GM23338 (cell line): ENCODE measurements at regions not wholly inside any gene's neighbourhood (a gene's known extent, or its start where the extent isn't known, plus 50 kb on each side); places are given as distances from the start of the nearest gene placed in this dataset.
A peak's percentile ranks its signal among the peaks of the same experiment; 100 is the strongest.

Experiments used
- ATAC-seq: fragments of 200-7000 bp; cut with Tn5 transposase; 3 replicates; pipeline ENCODE4 v1.9.1; 2020
- DNase-seq: peaks from one replicate; pipeline ENCODE4 v3.0.0-alpha.2; 2015; ENCODE audit warnings: low spot score
- H2AFZ ChIP-seq: fragments of 200-600 bp; sonication (generic); 2 replicates; pipeline ENCODE4 v1.8.0; 2016; ENCODE audit warnings: antibody characterized with exemption, mild to moderate bottlenecking, moderate library complexity
- H3F3A ChIP-seq: fragments of 200-600 bp; sonication (generic); replicated peaks from 2 replicates; pipeline ENCODE4 v1.8.0; 2017; ENCODE audit warnings: antibody characterized with exemption, mixed run types, low read depth
- H3K27ac ChIP-seq: fragments of 200-600 bp; sonication (generic); 2 replicates; pipeline ENCODE4 v1.6.1; 2016; ENCODE audit warnings: low read depth
- H3K27me3 ChIP-seq: fragments of 200-600 bp; sonication (generic); 2 replicates; pipeline ENCODE4 v1.8.0; 2016; ENCODE audit warnings: mild to moderate bottlenecking, mixed run types, moderate library complexity; ENCODE audit not compliant: insufficient read depth
- H3K36me3 ChIP-seq: fragments of 200-600 bp; sonication (generic); 2 replicates; pipeline ENCODE4 v1.8.0; 2016; ENCODE audit warnings: mild to moderate bottlenecking; ENCODE audit not compliant: insufficient read depth
- H3K4me1 ChIP-seq: fragments of 200-600 bp; sonication (generic); 2 replicates; pipeline ENCODE4 v1.8.0; 2016; ENCODE audit warnings: mild to moderate bottlenecking, moderate library complexity; ENCODE audit not compliant: insufficient read depth
- H3K4me2 ChIP-seq: fragments of 200-600 bp; sonication (generic); 2 replicates; pipeline ENCODE4 v1.7.1; 2017; ENCODE audit warnings: mixed run types
- H3K4me3 ChIP-seq: fragments of 200-600 bp; sonication (generic); 2 replicates; pipeline ENCODE4 v1.6.1; 2016; ENCODE audit warnings: mixed run types
- H3K79me2 ChIP-seq: fragments of 200-600 bp; sonication (generic); replicated peaks from 2 replicates; pipeline ENCODE4 v1.8.0; 2017; ENCODE audit warnings: mild to moderate bottlenecking; ENCODE audit not compliant: insufficient read depth
- H3K9me2 ChIP-seq: fragments of 200-600 bp; sonication (generic); 2 replicates; pipeline ENCODE4 v1.8.0; 2017; ENCODE audit not compliant: insufficient read depth
- H4K20me1 ChIP-seq: fragments of 200-600 bp; sonication (generic); replicated peaks from 2 replicates; pipeline ENCODE4 v1.8.0; 2017; ENCODE audit warnings: mild to moderate bottlenecking; ENCODE audit not compliant: insufficient read depth
- H3K27ac Mint-ChIP-seq: 2 replicates; pipeline ENCODE4 v1.8.0; 2020; ENCODE audit warnings: inconsistent platforms, mild to moderate bottlenecking, moderate library complexity, mixed read lengths
- H3K27me3 Mint-ChIP-seq: 3 replicates; pipeline ENCODE4 v1.8.0; 2022; ENCODE audit warnings: low read depth, mild to moderate bottlenecking, moderate library complexity, mixed read lengths, inconsistent platforms; ENCODE audit not compliant: insufficient read depth, poor library complexity
- H3K36me3 Mint-ChIP-seq: 3 replicates; pipeline ENCODE4 v1.8.0; 2021; ENCODE audit warnings: low read depth, mild to moderate bottlenecking, inconsistent platforms, moderate library complexity, mixed read lengths
- H3K4me1 Mint-ChIP-seq: 3 replicates; pipeline ENCODE4 v1.8.0; 2020; ENCODE audit warnings: mild to moderate bottlenecking, inconsistent platforms, mixed read lengths
- H3K4me3 Mint-ChIP-seq: 3 replicates; pipeline ENCODE4 v1.8.0; 2021; ENCODE audit warnings: moderate library complexity, mild to moderate bottlenecking, inconsistent platforms, mixed read lengths
- H3K9me3 Mint-ChIP-seq: 3 replicates; pipeline ENCODE4 v1.8.0; 2020; ENCODE audit warnings: moderate library complexity, mild to moderate bottlenecking, inconsistent platforms, mixed read lengths
- CREB1 ChIP-seq: fragments of 250-450 bp; sonication (Bioruptor Pico); IDR thresholded peaks from 2 replicates; pipeline ENCODE4 v1.5.0; 2020; ENCODE audit warnings: low read depth, mild to moderate bottlenecking, moderate library complexity
- EZH2 ChIP-seq: fragments of 200-600 bp; sonication (generic); IDR thresholded peaks from one replicate; pipeline ENCODE4 v1.8.0; 2017; ENCODE audit warnings: antibody characterized with exemption, mild to moderate bottlenecking, low read depth; ENCODE audit not compliant: unreplicated experiment
- EZH2phosphoT487 ChIP-seq: fragments of 200-600 bp; sonication (generic); IDR thresholded peaks from one replicate; pipeline ENCODE4 v1.8.1; 2018; ENCODE audit warnings: antibody characterized with exemption; ENCODE audit not compliant: unreplicated experiment
- JUNB ChIP-seq: IDR thresholded peaks from one replicate; pipeline ENCODE4 v1.6.1; 2016; ENCODE audit warnings: antibody characterized with exemption; ENCODE audit not compliant: unreplicated experiment
- NANOG ChIP-seq: IDR thresholded peaks from 2 replicates; pipeline ENCODE4 v1.6.1; 2016; ENCODE audit warnings: antibody characterized with exemption, borderline replicate concordance
- POLR2AphosphoS5 ChIP-seq: IDR thresholded peaks from 2 replicates; pipeline ENCODE4 v1.6.1; 2016; ENCODE audit warnings: antibody characterized with exemption, low read depth
- STAT1 ChIP-seq: IDR thresholded peaks from one replicate; pipeline ENCODE4 v1.6.1; 2016; ENCODE audit warnings: antibody characterized with exemption; ENCODE audit not compliant: unreplicated experiment
- ZNF114 ChIP-seq: fragments of 250-450 bp; sonication (Bioruptor Pico); IDR thresholded peaks from 2 replicates; pipeline ENCODE4 v1.5.0; 2020; ENCODE audit warnings: mild to moderate bottlenecking, moderate library complexity
- ZNF331 ChIP-seq: fragments of 250-450 bp; sonication (Bioruptor Pico); IDR thresholded peaks from 2 replicates; pipeline ENCODE4 v1.5.0; 2020; ENCODE audit warnings: low read depth, mild to moderate bottlenecking, moderate library complexity
- TF ChIP-seq, protein P1 (sequence below): fragments of 250-450 bp; sonication (Bioruptor Pico); IDR thresholded peaks from 2 replicates; pipeline ENCODE4 v1.5.0; 2020; ENCODE audit warnings: mild to moderate bottlenecking, moderate library complexity
- TF ChIP-seq, protein P2 (sequence below), 2 experiments: fragments of 200-600 bp in 1 of 2; sonication (generic) in 1 of 2; conservative IDR thresholded peaks; 2 replicates each; pipeline versions ENCODE4 v1.5.1 to v1.6.1; 2016 to 2017; ENCODE audit warnings: antibody characterized with exemption in 2 of 2, low read depth in 2 of 2, mild to moderate bottlenecking in 2 of 2, moderate library complexity in 1 of 2
- TF ChIP-seq, protein P3 (sequence below): IDR thresholded peaks from one replicate; pipeline ENCODE4 v1.6.1; 2018; ENCODE audit warnings: antibody characterized with exemption; ENCODE audit not compliant: unreplicated experiment
- TF ChIP-seq, protein P4 (sequence below): IDR thresholded peaks from 2 replicates; pipeline ENCODE4 v1.6.1; 2016; ENCODE audit warnings: antibody characterized with exemption

DNA sequence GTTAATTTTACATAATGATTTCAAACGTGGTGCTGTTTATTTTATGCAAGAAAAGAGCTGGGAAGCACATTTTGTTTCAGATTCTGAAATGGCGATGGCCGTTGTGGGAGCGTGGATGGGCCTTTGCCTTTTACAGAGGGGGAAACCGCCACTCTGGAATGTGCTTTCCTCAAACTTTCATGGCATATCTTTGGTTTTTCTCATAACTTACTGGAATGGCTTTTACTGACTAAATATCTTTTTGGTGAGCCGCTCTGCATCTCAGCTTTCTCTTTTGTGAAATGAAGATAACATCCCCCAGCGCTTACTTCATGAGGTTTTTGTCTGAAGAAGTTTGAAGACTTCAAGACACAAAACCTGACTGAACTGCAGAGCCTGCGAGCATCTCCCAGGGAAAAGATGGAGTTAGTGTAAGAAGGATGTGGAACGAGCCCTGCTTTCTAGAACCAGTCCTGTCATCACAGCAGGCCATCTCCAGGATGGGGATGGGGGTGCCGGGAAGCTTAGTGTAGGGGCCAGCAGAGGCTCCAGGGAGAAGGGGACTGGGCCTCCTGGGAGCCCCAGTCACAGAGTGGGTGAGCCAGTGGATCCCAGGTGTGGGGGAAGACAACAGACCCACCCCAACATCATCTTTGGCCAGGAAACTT lies 61.8 kb upstream of the TIAM2 start:
- Mint-ChIP-seq H3K4me1 (peaks cover 22% of the 10 kb centered on the region), H3K9me3 (no peaks in the 10 kb centered on the region), H3K4me3 (no peak overlapping the region), H3K36me3 (no peaks in the 10 kb centered on the region), H3K27ac (no peak overlapping the region), H3K27me3 (no peaks in the 10 kb centered on the region)
- H3F3A ChIP-seq: no peaks in the 10 kb centered on the region
- DNase-seq: no peak
- no peaks in the 10 kb centered on the region for H3K36me3 ChIP-seq
- no peak for TF ChIP-seq JUNB
- TF ChIP-seq, protein P1, sequence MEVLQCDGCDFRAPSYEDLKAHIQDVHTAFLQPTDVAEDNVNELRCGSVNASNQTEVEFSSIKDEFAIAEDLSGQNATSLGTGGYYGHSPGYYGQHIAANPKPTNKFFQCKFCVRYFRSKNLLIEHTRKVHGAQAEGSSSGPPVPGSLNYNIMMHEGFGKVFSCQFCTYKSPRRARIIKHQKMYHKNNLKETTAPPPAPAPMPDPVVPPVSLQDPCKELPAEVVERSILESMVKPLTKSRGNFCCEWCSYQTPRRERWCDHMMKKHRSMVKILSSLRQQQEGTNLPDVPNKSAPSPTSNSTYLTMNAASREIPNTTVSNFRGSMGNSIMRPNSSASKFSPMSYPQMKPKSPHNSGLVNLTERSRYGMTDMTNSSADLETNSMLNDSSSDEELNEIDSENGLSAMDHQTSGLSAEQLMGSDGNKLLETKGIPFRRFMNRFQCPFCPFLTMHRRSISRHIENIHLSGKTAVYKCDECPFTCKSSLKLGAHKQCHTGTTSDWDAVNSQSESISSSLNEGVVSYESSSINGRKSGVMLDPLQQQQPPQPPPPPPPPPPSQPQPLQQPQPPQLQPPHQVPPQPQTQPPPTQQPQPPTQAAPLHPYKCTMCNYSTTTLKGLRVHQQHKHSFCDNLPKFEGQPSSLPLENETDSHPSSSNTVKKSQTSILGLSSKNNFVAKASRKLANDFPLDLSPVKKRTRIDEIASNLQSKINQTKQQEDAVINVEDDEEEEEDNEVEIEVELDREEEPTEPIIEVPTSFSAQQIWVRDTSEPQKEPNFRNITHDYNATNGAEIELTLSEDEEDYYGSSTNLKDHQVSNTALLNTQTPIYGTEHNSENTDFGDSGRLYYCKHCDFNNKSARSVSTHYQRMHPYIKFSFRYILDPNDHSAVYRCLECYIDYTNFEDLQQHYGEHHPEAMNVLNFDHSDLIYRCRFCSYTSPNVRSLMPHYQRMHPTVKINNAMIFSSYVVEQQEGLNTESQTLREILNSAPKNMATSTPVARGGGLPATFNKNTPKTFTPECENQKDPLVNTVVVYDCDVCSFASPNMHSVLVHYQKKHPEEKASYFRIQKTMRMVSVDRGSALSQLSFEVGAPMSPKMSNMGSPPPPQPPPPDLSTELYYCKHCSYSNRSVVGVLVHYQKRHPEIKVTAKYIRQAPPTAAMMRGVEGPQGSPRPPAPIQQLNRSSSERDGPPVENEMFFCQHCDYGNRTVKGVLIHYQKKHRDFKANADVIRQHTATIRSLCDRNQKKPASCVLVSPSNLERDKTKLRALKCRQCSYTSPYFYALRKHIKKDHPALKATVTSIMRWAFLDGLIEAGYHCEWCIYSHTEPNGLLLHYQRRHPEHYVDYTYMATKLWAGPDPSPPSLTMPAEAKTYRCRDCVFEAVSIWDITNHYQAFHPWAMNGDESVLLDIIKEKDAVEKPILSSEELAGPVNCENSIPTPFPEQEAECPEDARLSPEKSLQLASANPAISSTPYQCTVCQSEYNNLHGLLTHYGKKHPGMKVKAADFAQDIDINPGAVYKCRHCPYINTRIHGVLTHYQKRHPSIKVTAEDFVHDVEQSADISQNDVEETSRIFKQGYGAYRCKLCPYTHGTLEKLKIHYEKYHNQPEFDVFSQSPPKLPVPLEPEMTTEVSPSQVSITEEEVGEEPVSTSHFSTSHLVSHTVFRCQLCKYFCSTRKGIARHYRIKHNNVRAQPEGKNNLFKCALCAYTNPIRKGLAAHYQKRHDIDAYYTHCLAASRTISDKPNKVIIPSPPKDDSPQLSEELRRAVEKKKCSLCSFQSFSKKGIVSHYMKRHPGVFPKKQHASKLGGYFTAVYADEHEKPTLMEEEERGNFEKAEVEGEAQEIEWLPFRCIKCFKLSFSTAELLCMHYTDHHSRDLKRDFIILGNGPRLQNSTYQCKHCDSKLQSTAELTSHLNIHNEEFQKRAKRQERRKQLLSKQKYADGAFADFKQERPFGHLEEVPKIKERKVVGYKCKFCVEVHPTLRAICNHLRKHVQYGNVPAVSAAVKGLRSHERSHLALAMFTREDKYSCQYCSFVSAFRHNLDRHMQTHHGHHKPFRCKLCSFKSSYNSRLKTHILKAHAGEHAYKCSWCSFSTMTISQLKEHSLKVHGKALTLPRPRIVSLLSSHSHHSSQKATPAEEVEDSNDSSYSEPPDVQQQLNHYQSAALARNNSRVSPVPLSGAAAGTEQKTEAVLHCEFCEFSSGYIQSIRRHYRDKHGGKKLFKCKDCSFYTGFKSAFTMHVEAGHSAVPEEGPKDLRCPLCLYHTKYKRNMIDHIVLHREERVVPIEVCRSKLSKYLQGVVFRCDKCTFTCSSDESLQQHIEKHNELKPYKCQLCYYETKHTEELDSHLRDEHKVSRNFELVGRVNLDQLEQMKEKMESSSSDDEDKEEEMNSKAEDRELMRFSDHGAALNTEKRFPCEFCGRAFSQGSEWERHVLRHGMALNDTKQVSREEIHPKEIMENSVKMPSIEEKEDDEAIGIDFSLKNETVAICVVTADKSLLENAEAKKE (CRISPR knock-in tag): no peak
- no peak for TF ChIP-seq ZNF331 (CRISPR knock-in tag)
- no peak for TF ChIP-seq EZH2phosphoT487
- no peak for TF ChIP-seq ZNF114 (CRISPR knock-in tag)
- TF ChIP-seq STAT1: no peak
- TF ChIP-seq EZH2: no peak
- TF ChIP-seq POLR2AphosphoS5: no peak
- TF ChIP-seq NANOG: no peak
- TF ChIP-seq, protein P2, sequence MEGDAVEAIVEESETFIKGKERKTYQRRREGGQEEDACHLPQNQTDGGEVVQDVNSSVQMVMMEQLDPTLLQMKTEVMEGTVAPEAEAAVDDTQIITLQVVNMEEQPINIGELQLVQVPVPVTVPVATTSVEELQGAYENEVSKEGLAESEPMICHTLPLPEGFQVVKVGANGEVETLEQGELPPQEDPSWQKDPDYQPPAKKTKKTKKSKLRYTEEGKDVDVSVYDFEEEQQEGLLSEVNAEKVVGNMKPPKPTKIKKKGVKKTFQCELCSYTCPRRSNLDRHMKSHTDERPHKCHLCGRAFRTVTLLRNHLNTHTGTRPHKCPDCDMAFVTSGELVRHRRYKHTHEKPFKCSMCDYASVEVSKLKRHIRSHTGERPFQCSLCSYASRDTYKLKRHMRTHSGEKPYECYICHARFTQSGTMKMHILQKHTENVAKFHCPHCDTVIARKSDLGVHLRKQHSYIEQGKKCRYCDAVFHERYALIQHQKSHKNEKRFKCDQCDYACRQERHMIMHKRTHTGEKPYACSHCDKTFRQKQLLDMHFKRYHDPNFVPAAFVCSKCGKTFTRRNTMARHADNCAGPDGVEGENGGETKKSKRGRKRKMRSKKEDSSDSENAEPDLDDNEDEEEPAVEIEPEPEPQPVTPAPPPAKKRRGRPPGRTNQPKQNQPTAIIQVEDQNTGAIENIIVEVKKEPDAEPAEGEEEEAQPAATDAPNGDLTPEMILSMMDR (conservative IDR thresholded peaks at IDR 0.05; ENCODE audit: low read depth in 2 of 2): no peak
- TF ChIP-seq, protein P3, sequence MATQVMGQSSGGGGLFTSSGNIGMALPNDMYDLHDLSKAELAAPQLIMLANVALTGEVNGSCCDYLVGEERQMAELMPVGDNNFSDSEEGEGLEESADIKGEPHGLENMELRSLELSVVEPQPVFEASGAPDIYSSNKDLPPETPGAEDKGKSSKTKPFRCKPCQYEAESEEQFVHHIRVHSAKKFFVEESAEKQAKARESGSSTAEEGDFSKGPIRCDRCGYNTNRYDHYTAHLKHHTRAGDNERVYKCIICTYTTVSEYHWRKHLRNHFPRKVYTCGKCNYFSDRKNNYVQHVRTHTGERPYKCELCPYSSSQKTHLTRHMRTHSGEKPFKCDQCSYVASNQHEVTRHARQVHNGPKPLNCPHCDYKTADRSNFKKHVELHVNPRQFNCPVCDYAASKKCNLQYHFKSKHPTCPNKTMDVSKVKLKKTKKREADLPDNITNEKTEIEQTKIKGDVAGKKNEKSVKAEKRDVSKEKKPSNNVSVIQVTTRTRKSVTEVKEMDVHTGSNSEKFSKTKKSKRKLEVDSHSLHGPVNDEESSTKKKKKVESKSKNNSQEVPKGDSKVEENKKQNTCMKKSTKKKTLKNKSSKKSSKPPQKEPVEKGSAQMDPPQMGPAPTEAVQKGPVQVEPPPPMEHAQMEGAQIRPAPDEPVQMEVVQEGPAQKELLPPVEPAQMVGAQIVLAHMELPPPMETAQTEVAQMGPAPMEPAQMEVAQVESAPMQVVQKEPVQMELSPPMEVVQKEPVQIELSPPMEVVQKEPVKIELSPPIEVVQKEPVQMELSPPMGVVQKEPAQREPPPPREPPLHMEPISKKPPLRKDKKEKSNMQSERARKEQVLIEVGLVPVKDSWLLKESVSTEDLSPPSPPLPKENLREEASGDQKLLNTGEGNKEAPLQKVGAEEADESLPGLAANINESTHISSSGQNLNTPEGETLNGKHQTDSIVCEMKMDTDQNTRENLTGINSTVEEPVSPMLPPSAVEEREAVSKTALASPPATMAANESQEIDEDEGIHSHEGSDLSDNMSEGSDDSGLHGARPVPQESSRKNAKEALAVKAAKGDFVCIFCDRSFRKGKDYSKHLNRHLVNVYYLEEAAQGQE: no peak
- TF ChIP-seq, protein P4, sequence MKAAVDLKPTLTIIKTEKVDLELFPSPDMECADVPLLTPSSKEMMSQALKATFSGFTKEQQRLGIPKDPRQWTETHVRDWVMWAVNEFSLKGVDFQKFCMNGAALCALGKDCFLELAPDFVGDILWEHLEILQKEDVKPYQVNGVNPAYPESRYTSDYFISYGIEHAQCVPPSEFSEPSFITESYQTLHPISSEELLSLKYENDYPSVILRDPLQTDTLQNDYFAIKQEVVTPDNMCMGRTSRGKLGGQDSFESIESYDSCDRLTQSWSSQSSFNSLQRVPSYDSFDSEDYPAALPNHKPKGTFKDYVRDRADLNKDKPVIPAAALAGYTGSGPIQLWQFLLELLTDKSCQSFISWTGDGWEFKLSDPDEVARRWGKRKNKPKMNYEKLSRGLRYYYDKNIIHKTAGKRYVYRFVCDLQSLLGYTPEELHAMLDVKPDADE: no peak
- TF ChIP-seq CREB1: no peak
- no peaks in the 10 kb centered on the region for H3K9me2 ChIP-seq
- H3K4me2 ChIP-seq: no peak overlapping the region
- H3K27me3 ChIP-seq: no peaks in the 10 kb centered on the region
- H3K4me1 ChIP-seq: peaks cover 15% of the 10 kb centered on the region
- no peak for ATAC-seq
- no peak overlapping the region for H3K4me3 ChIP-seq
- H3K27ac ChIP-seq: peak overlapping the region; percentile 27
- no peak overlapping the region for H2AFZ ChIP-seq
- no peaks in the 10 kb centered on the region for H4K20me1 ChIP-seq
- H3K79me2 ChIP-seq: no peaks in the 10 kb centered on the region
